ENCODE measurements at regions not wholly inside any gene's neighbourhood (a gene's known extent, or its start where the extent isn't known, plus 50 kb on each side); places are given as distances from the start of the nearest gene placed in this dataset.

DNA sequence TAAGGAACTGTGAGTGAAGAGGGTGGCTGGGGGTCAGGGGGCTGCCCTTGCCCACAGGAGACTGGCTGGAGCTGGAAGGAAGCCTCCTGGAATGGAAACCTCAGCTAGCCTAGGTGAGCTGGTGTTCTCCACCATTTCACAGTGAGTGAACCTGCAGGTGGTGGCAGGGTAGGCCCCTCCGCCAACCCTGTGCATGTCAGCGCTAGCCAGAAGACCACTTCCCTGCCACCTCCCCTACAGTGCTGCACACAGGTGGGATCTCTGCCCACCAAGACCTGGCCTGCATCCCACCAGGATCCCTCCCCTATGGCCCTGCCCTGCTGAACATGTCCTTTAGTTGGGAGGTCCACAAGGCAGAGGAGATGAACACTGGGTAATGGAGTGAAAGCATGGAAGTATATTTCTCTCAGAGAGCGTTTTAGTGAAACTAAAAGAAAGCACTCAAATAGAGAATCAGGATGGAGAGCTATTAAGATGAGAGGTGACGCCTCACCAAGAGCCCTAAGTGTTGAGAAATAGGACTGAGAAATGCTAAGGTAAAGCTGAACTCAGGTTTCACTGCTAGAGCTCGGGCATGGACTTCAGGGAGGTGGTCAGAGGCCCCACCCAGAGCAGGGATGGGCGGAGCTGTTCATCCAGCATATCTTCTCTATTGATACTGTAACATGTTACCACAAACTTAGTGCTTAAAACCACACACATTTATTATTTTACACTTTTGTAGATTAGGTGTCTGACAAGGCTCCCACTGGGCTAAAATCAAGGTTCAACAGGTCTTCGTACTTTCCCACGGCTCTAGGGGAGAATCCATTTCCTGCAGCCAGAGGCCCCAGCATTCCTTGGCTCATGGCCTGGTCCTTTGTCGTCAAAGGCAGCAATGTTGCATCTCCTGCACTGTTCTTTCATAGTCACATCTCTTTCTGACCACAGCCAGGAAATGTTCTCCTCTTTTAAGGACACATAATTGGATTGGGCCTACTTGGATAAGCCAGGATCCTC, 83.2 kb downstream of the DIRAS2 start:
- CTCF ChIA-PET: no interaction called here
- Histone ChIP-seq H4K20me1 (ENCODE audit: control insufficient read depth, insufficient read depth) (no peaks in the 10 kb centered on the region), H3K27me3 (replicated peaks in 1 of 2; ENCODE audit: control insufficient read depth in 2 of 2, insufficient read depth in 2 of 2, low read length in 1 of 2) (no peaks in the 10 kb centered on the region), H3K4me3 (no peak overlapping the region), H3K4me1 (ENCODE audit: control insufficient read depth, insufficient read depth, low read length) (no peaks in the 10 kb centered on the region), H2AFZ (ENCODE audit: control insufficient read depth, low read depth, low read length) (no peak overlapping the region), H3K9me3 (replicated peaks; ENCODE audit: control insufficient read depth, insufficient read depth, low read length) (no peaks in the 10 kb centered on the region), H3K27ac (ENCODE audit: control insufficient read depth, insufficient read depth) (no peak overlapping the region), H3K9ac (ENCODE audit: control insufficient read depth, insufficient read depth, low read length) (no peak overlapping the region), H3K36me3 (ENCODE audit: control insufficient read depth in 2 of 2, insufficient read depth in 2 of 2, low read length in 1 of 2) (no peaks in the 10 kb centered on the region), H3K79me2 (ENCODE audit: control insufficient read depth, insufficient read depth, low read length) (no peaks in the 10 kb centered on the region), H3K4me2 (ENCODE audit: control insufficient read depth, insufficient read depth) (no peak overlapping the region)
- RAD21 ChIA-PET (ENCODE audit: unreplicated experiment): interaction anchor here (0.5 kb wide), 1 partner anchor 175 kb away, joined by 3 read pairs; no protein-coding TSS in a partner anchor
- WGBS (ENCODE audit: insufficient coverage, insufficient replicate concordance, low lambda C conversion rate, missing lambda C conversion rate): 38% methylated on average over 9 of the region's 9 CpGs
- SMC1A ChIA-PET (ENCODE audit: uncharacterized antibody, unreplicated experiment): no interaction called here
- DNase-seq (ENCODE audit: low read depth, low spot score): no peak
- POLR2A ChIA-PET: no interaction called here
- intact Hi-C loops (cut with micrococcal nuclease; ENCODE audit: unreplicated experiment) (no loop called here), in situ Hi-C loops (cut with MboI) (no loop called here)
- FAIRE-seq: no peak
- no TSS peak for BruUV-seq (replicated peaks)
- ATAC-seq: no peak
- TF ChIP-seq, protein P1, sequence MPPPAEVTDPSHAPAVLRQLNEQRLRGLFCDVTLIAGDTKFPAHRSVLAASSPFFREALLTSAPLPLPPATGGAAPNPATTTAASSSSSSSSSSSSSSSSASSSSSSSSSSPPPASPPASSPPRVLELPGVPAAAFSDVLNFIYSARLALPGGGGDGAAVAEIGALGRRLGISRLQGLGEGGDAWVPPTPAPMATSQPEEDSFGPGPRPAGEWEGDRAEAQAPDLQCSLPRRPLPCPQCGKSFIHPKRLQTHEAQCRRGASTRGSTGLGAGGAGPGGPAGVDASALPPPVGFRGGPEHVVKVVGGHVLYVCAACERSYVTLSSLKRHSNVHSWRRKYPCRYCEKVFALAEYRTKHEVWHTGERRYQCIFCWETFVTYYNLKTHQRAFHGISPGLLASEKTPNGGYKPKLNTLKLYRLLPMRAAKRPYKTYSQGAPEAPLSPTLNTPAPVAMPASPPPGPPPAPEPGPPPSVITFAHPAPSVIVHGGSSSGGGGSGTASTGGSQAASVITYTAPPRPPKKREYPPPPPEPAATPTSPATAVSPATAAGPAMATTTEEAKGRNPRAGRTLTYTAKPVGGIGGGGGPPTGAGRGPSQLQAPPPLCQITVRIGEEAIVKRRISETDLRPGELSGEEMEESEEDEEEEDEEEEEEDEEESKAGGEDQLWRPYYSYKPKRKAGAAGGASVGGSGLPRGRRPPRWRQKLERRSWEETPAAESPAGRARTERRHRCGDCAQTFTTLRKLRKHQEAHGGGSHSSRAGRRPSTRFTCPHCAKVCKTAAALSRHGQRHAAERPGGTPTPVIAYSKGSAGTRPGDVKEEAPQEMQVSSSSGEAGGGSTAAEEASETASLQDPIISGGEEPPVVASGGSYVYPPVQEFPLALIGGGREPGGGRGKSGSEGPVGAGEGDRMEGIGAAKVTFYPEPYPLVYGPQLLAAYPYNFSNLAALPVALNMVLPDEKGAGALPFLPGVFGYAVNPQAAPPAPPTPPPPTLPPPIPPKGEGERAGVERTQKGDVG (CRISPR knock-in tag; IDR thresholded peaks at IDR 0.05): no peak
- TF ChIP-seq RELA (IDR thresholded peaks at IDR 0.05; ENCODE audit: borderline replicate concordance, partially characterized antibody) (no peak), YBX1 (IDR thresholded peaks at IDR 0.05) (no peak), BRCA1 (IDR thresholded peaks at IDR 0.05; ENCODE audit: low read depth, low read length) (no peak), MEF2B (IDR thresholded peaks at IDR 0.05; ENCODE audit: partially characterized antibody, poor library complexity, severe bottlenecking) (no peak), SUPT20H (IDR thresholded peaks at IDR 0.05; ENCODE audit: borderline replicate concordance, control insufficient read depth, low read depth, low read length) (no peak), ATF7 (IDR thresholded peaks at IDR 0.05; ENCODE audit: low read depth) (no peak), SREBF1 (IDR thresholded peaks at IDR 0.05; ENCODE audit: low read length) (no peak), MYC (IDR thresholded peaks at IDR 0.05; ENCODE audit: insufficient read depth, insufficient read length, insufficient replicate concordance, low read length, severe bottlenecking) (no peak), EGR1 (IDR thresholded peaks at IDR 0.05; ENCODE audit: borderline replicate concordance in 1 of 2, low read depth in 2 of 2, low read length in 2 of 2) (no peak)
- TF ChIP-seq, protein P2, sequence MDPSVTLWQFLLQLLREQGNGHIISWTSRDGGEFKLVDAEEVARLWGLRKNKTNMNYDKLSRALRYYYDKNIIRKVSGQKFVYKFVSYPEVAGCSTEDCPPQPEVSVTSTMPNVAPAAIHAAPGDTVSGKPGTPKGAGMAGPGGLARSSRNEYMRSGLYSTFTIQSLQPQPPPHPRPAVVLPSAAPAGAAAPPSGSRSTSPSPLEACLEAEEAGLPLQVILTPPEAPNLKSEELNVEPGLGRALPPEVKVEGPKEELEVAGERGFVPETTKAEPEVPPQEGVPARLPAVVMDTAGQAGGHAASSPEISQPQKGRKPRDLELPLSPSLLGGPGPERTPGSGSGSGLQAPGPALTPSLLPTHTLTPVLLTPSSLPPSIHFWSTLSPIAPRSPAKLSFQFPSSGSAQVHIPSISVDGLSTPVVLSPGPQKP (IDR thresholded peaks at IDR 0.05; ENCODE audit: low read depth, low read length): no peak
- TF ChIP-seq, protein P3, sequence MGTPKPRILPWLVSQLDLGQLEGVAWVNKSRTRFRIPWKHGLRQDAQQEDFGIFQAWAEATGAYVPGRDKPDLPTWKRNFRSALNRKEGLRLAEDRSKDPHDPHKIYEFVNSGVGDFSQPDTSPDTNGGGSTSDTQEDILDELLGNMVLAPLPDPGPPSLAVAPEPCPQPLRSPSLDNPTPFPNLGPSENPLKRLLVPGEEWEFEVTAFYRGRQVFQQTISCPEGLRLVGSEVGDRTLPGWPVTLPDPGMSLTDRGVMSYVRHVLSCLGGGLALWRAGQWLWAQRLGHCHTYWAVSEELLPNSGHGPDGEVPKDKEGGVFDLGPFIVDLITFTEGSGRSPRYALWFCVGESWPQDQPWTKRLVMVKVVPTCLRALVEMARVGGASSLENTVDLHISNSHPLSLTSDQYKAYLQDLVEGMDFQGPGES (IDR thresholded peaks at IDR 0.05): no peak
- TF ChIP-seq, protein P4, sequence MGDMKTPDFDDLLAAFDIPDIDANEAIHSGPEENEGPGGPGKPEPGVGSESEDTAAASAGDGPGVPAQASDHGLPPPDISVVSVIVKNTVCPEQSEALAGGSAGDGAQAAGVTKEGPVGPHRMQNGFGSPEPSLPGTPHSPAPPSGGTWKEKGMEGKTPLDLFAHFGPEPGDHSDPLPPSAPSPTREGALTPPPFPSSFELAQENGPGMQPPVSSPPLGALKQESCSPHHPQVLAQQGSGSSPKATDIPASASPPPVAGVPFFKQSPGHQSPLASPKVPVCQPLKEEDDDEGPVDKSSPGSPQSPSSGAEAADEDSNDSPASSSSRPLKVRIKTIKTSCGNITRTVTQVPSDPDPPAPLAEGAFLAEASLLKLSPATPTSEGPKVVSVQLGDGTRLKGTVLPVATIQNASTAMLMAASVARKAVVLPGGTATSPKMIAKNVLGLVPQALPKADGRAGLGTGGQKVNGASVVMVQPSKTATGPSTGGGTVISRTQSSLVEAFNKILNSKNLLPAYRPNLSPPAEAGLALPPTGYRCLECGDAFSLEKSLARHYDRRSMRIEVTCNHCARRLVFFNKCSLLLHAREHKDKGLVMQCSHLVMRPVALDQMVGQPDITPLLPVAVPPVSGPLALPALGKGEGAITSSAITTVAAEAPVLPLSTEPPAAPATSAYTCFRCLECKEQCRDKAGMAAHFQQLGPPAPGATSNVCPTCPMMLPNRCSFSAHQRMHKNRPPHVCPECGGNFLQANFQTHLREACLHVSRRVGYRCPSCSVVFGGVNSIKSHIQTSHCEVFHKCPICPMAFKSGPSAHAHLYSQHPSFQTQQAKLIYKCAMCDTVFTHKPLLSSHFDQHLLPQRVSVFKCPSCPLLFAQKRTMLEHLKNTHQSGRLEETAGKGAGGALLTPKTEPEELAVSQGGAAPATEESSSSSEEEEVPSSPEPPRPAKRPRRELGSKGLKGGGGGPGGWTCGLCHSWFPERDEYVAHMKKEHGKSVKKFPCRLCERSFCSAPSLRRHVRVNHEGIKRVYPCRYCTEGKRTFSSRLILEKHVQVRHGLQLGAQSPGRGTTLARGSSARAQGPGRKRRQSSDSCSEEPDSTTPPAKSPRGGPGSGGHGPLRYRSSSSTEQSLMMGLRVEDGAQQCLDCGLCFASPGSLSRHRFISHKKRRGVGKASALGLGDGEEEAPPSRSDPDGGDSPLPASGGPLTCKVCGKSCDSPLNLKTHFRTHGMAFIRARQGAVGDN (IDR thresholded peaks at IDR 0.05): no peak
